SHP77 treated with DMSO at 0.1 percent for 48 hours (cell line): ENCODE measurements at regions not wholly inside any gene's neighbourhood (a gene's known extent, or its start where the extent isn't known, plus 50 kb on each side); places are given as distances from the start of the nearest gene placed in this dataset.

ENCODE experiments used
- DNase-seq: peaks from one replicate; lab custom pipeline; 2025; lab: John Stamatoyannopoulos, UW

- no peak for DNase-seq
Observed at GRCh38 chr2:16411788-16412187, 253.8 kb downstream of the CYRIA start.

GRCh38 chr2:16409849-16410248 lies 255.8 kb downstream of the CYRIA start:
- no peak for DNase-seq

GRCh38 chr2:16409006-16409390 lies 256.6 kb downstream of the CYRIA start:
- no peak for DNase-seq

- DNase-seq: no peak
Observed at GRCh38 chr2:16408331-16409005, 257.2 kb downstream of the CYRIA start.

GRCh38 chr2:16407358-16407757 lies 258.3 kb downstream of the CYRIA start:
- no peak for DNase-seq

- no peak for DNase-seq
Observed at GRCh38 chr2:16406496-16407289, 258.9 kb downstream of the CYRIA start.

- DNase-seq: no peak
Observed at GRCh38 chr2:16405551-16405950, 260.1 kb downstream of the CYRIA start.

GRCh38 chr2:16404551-16405300 lies 260.9 kb downstream of the CYRIA start:
- no peak for DNase-seq

- no peak for DNase-seq
Observed at GRCh38 chr2:16404146-16404545, 261.5 kb downstream of the CYRIA start.

GRCh38 chr2:16402891-16403290 lies 262.7 kb downstream of the CYRIA start:
- no peak for DNase-seq

GRCh38 chr2:16401761-16402300 lies 263.8 kb downstream of the CYRIA start:
- no peak for DNase-seq

GRCh38 chr2:16400127-16400623 lies 265.5 kb downstream of the CYRIA start:
- DNase-seq: no peak

GRCh38 chr2:16398486-16399043 lies 267.1 kb downstream of the CYRIA start:
- DNase-seq: no peak

GRCh38 chr2:16397681-16398475 lies 267.8 kb downstream of the CYRIA start:
- DNase-seq: no peak

- DNase-seq: no peak
Observed at GRCh38 chr2:16396986-16397385, 268.6 kb downstream of the CYRIA start.

- no peak for DNase-seq
Observed at GRCh38 chr2:16396171-16396570, 269.5 kb downstream of the CYRIA start.

GRCh38 chr2:16395601-16396000 lies 270.0 kb downstream of the CYRIA start:
- DNase-seq: no peak

- no peak for DNase-seq
Observed at GRCh38 chr2:16394986-16395550, 270.6 kb downstream of the CYRIA start.

GRCh38 chr2:16394072-16394985 lies 271.3 kb downstream of the CYRIA start:
- no peak for DNase-seq
